ENCODE measurements at regions not wholly inside any gene's neighbourhood (a gene's known extent, or its start where the extent isn't known, plus 50 kb on each side); places are given as distances from the start of the nearest gene placed in this dataset.

DNA sequence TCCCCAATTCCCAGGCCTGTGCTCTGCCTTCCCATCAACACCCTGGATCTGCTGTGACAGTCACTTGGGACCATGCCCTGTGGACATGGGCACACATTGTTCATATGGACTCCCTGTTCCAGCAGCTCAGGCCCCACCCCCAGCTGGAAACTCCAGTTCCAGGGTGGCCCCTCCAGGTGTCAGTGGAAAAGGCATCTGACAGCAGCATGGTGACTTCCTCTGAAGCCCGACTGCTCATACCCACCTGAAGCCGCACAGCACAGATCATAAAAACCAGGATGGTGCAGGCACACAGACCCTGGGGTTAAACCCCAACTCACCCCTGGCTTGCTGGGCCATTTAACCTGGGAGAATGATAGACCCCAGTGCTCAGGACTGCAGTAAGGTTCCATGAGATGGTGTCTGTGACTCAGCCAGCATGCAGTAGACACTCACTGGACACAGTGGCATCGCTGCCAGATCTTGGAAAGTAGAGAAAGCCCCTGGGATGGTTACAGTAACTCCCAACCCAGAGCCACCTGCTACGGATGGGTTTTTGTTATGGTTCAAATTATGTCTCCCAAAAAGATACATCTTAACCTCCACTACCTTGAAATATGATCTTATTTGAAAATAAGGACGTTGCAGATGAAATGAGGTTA is 72.6 kb upstream of the NANOS1 start:
- no peak overlapping the region for H3K4me3 ChIP-seq (ENCODE audit: low read depth in 1 of 3, low read length in 3 of 3)
- WGBS, result 87% methylated on average over 5 of the region's 5 CpGs
- H3K9ac ChIP-seq (ENCODE audit: low read depth in 1 of 2, low read length in 2 of 2), result no peak overlapping the region
- TF ChIP-seq, protein P1, sequence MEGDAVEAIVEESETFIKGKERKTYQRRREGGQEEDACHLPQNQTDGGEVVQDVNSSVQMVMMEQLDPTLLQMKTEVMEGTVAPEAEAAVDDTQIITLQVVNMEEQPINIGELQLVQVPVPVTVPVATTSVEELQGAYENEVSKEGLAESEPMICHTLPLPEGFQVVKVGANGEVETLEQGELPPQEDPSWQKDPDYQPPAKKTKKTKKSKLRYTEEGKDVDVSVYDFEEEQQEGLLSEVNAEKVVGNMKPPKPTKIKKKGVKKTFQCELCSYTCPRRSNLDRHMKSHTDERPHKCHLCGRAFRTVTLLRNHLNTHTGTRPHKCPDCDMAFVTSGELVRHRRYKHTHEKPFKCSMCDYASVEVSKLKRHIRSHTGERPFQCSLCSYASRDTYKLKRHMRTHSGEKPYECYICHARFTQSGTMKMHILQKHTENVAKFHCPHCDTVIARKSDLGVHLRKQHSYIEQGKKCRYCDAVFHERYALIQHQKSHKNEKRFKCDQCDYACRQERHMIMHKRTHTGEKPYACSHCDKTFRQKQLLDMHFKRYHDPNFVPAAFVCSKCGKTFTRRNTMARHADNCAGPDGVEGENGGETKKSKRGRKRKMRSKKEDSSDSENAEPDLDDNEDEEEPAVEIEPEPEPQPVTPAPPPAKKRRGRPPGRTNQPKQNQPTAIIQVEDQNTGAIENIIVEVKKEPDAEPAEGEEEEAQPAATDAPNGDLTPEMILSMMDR (IDR thresholded peaks at IDR 0.05; ENCODE audit: low read depth, low read length, missing input control), result no peak
- TF ChIP-seq, protein P2, sequence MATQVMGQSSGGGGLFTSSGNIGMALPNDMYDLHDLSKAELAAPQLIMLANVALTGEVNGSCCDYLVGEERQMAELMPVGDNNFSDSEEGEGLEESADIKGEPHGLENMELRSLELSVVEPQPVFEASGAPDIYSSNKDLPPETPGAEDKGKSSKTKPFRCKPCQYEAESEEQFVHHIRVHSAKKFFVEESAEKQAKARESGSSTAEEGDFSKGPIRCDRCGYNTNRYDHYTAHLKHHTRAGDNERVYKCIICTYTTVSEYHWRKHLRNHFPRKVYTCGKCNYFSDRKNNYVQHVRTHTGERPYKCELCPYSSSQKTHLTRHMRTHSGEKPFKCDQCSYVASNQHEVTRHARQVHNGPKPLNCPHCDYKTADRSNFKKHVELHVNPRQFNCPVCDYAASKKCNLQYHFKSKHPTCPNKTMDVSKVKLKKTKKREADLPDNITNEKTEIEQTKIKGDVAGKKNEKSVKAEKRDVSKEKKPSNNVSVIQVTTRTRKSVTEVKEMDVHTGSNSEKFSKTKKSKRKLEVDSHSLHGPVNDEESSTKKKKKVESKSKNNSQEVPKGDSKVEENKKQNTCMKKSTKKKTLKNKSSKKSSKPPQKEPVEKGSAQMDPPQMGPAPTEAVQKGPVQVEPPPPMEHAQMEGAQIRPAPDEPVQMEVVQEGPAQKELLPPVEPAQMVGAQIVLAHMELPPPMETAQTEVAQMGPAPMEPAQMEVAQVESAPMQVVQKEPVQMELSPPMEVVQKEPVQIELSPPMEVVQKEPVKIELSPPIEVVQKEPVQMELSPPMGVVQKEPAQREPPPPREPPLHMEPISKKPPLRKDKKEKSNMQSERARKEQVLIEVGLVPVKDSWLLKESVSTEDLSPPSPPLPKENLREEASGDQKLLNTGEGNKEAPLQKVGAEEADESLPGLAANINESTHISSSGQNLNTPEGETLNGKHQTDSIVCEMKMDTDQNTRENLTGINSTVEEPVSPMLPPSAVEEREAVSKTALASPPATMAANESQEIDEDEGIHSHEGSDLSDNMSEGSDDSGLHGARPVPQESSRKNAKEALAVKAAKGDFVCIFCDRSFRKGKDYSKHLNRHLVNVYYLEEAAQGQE (IDR thresholded peaks at IDR 0.05), result no peak
- no peak for TF ChIP-seq FOXA2 (IDR thresholded peaks at IDR 0.05)
- TF ChIP-seq YY1 (IDR thresholded peaks at IDR 0.05), result no peak
- no peak for TF ChIP-seq RXRA (IDR thresholded peaks at IDR 0.05)
- TF ChIP-seq, protein P3, sequence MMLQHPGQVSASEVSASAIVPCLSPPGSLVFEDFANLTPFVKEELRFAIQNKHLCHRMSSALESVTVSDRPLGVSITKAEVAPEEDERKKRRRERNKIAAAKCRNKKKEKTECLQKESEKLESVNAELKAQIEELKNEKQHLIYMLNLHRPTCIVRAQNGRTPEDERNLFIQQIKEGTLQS (IDR thresholded peaks at IDR 0.05), result no peak
- no peak for TF ChIP-seq RAD21 (IDR thresholded peaks at IDR 0.05)
- DNase-seq (ENCODE audit: low spot score), result peak; percentile 25
- no peaks in the 10 kb centered on the region for H3K9me3 ChIP-seq (ENCODE audit: control insufficient read depth in 4 of 4, low read length in 3 of 4)
- H3K27me3 ChIP-seq (ENCODE audit: control insufficient read depth in 4 of 4, insufficient read depth in 4 of 4, low read length in 3 of 4), result no peaks in the 10 kb centered on the region
- no peak overlapping the region for H3K27ac ChIP-seq (ENCODE audit: low read depth in 1 of 2, low read length in 2 of 2)
- H3K36me3 ChIP-seq (ENCODE audit: control insufficient read depth in 4 of 4, insufficient read depth in 3 of 4, low read depth in 1 of 4, low read length in 3 of 4), result no peaks in the 10 kb centered on the region
- no peaks in the 10 kb centered on the region for H3K4me1 ChIP-seq (ENCODE audit: control insufficient read depth in 4 of 4, insufficient read depth in 4 of 4, low read length in 3 of 4)

DNA sequence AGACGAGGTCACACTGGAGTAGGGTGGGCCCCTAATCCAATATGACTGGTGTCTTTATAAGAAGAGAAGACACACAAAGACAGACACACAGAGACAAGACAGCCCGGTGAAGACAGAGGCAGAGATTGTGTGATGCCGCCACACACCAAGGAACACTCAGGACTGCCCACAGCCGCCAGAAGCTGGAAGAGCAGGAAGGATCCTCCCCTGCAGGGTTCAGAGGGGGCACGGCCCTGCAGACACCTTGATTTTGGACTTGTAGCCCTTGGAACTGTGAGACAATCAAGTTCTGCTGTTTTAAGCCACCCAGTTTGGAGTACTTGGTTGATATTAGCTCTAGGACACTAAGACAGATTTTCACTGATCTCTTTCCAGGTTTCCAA is 72.1 kb upstream of the NANOS1 start:
- H3K36me3 ChIP-seq (ENCODE audit: control insufficient read depth in 4 of 4, insufficient read depth in 3 of 4, low read depth in 1 of 4, low read length in 3 of 4), result no peaks in the 10 kb centered on the region
- TF ChIP-seq RAD21 (IDR thresholded peaks at IDR 0.05), result no peak
- TF ChIP-seq FOXA1 (IDR thresholded peaks at IDR 0.05), result no peak
- no peak for TF ChIP-seq YY1 (IDR thresholded peaks at IDR 0.05)
- TF ChIP-seq, protein P2 (IDR thresholded peaks at IDR 0.05), result no peak
- TF ChIP-seq SP1 (IDR thresholded peaks at IDR 0.05), result no peak
- TF ChIP-seq, protein P1 (IDR thresholded peaks at IDR 0.05; ENCODE audit: low read depth, low read length, missing input control), result no peak
- TF ChIP-seq NR2F2 (IDR thresholded peaks at IDR 0.05), result no peak
- no peak for TF ChIP-seq GABPA (IDR thresholded peaks at IDR 0.05 in 1 of 2, conservative IDR thresholded peaks at IDR 0.05 in 1 of 2)
- H3K27me3 ChIP-seq (ENCODE audit: control insufficient read depth in 4 of 4, insufficient read depth in 4 of 4, low read length in 3 of 4), result no peaks in the 10 kb centered on the region
- peak; percentile 14 for DNase-seq (ENCODE audit: low spot score)
- H3K4me1 ChIP-seq (ENCODE audit: control insufficient read depth in 4 of 4, insufficient read depth in 4 of 4, low read length in 3 of 4), result no peaks in the 10 kb centered on the region
- H3K9ac ChIP-seq (ENCODE audit: low read depth in 1 of 2, low read length in 2 of 2), result no peak overlapping the region
- 92% methylated on average over 5 of the region's 5 CpGs for WGBS
- no peak overlapping the region for H3K27ac ChIP-seq (ENCODE audit: low read depth in 1 of 2, low read length in 2 of 2)
- H3K4me3 ChIP-seq (ENCODE audit: low read depth in 1 of 3, low read length in 3 of 3), result no peak overlapping the region
- H3K9me3 ChIP-seq (ENCODE audit: control insufficient read depth in 4 of 4, low read length in 3 of 4), result no peaks in the 10 kb centered on the region
